Inferior parietal cortex (tissue), 1 donor: ENCODE measurements at regions not wholly inside any gene's neighbourhood (a gene's known extent, or its start where the extent isn't known, plus 50 kb on each side); places are given as distances from the start of the nearest gene placed in this dataset.

ENCODE experiments used
- DNase-seq: peaks from one replicate; pipeline ENCODE4 v3.0.0-alpha.2; 2016; ENCODE audit errors: extremely low spot score

GRCh38 chr2:82728090-82728489 is 1731.0 kb downstream of the SUCLG1 start:
- DNase-seq = no peak

GRCh38 chr2:82708681-82709080 is 1750.4 kb downstream of the SUCLG1 start:
- DNase-seq = no peak

- DNase-seq = no peak
Measured at GRCh38 chr2:82697231-82697630, 1761.8 kb downstream of the SUCLG1 start.

- DNase-seq = no peak
Measured at GRCh38 chr2:82694431-82694830, 1764.6 kb downstream of the SUCLG1 start.

GRCh38 chr2:82690757-82691411 is 1768.2 kb downstream of the SUCLG1 start:
- DNase-seq = no peak

GRCh38 chr2:82675186-82675585 is 1783.9 kb downstream of the SUCLG1 start:
- DNase-seq = no peak

GRCh38 chr2:82674652-82675051 is 1784.4 kb downstream of the SUCLG1 start:
- no peak for DNase-seq

- DNase-seq = no peak
Measured at GRCh38 chr2:82667491-82667890, 1791.6 kb downstream of the SUCLG1 start.

- DNase-seq = no peak
Measured at GRCh38 chr2:82665691-82666090, 1793.4 kb downstream of the SUCLG1 start.

GRCh38 chr2:82657106-82657505 is 1802.0 kb downstream of the SUCLG1 start:
- DNase-seq = no peak

GRCh38 chr2:82656420-82656819 is 1802.7 kb downstream of the SUCLG1 start:
- DNase-seq = no peak

GRCh38 chr2:82652117-82652516 is 1807.0 kb downstream of the SUCLG1 start:
- no peak for DNase-seq

GRCh38 chr2:82650038-82650437 is 1809.0 kb downstream of the SUCLG1 start:
- DNase-seq = no peak

GRCh38 chr2:82641598-82642180 is 1817.4 kb downstream of the SUCLG1 start:
- no peak for DNase-seq

- DNase-seq = no peak
Measured at GRCh38 chr2:82636402-82637020, 1822.6 kb downstream of the SUCLG1 start.

- DNase-seq = no peak
Measured at GRCh38 chr2:82599021-82599420, 1860.1 kb downstream of the SUCLG1 start.

- DNase-seq = no peak
Measured at GRCh38 chr2:82596581-82596980, 1862.5 kb downstream of the SUCLG1 start.

- DNase-seq = no peak
Measured at GRCh38 chr2:82591718-82592117, 1867.4 kb downstream of the SUCLG1 start.

GRCh38 chr2:82576656-82577055 is 1882.4 kb downstream of the SUCLG1 start:
- DNase-seq = no peak

- no peak for DNase-seq
Measured at GRCh38 chr2:82539280-82539621, 1919.8 kb downstream of the SUCLG1 start.

GRCh38 chr2:82538590-82539279 is 1920.3 kb downstream of the SUCLG1 start:
- no peak for DNase-seq

- no peak for DNase-seq
Measured at GRCh38 chr2:82528288-82528687, 1930.8 kb downstream of the SUCLG1 start.

- DNase-seq = no peak
Measured at GRCh38 chr2:82527124-82527523, 1932.0 kb downstream of the SUCLG1 start.
